ENCODE measurements at regions not wholly inside any gene's neighbourhood (a gene's known extent, or its start where the extent isn't known, plus 50 kb on each side); places are given as distances from the start of the nearest gene placed in this dataset.

GRCh38 chr2:57509189-57509588, 537.4 kb upstream of the VRK2 start:
- no peak for TF ChIP-seq POLR2A (IDR thresholded peaks at IDR 0.05; ENCODE audit: control extremely low read depth in 1 of 2, low read depth in 2 of 2, low read length in 2 of 2)
- TF ChIP-seq POLR2AphosphoS5 (IDR thresholded peaks at IDR 0.05; ENCODE audit: low read depth, low read length) = no peak
- TF ChIP-seq CTCF (IDR thresholded peaks at IDR 0.05; ENCODE audit: control extremely low read depth in 1 of 3, insufficient read depth in 1 of 3, low read depth in 1 of 3, low read length in 3 of 3) = no peak
- no peak for TF ChIP-seq USF2 (IDR thresholded peaks at IDR 0.05; ENCODE audit: low read length)
- no peak for TF ChIP-seq RAD21 (IDR thresholded peaks at IDR 0.05 in 1 of 2, conservative IDR thresholded peaks at IDR 0.05 in 1 of 2; ENCODE audit: low read depth in 2 of 2, low read length in 2 of 2)
- TF ChIP-seq HDAC2 (IDR thresholded peaks at IDR 0.05; ENCODE audit: borderline replicate concordance in 1 of 2, low read depth in 2 of 2, low read length in 2 of 2) = no peak
- TF ChIP-seq SUZ12 (IDR thresholded peaks at IDR 0.05; ENCODE audit: low read length) = no peak
- TF ChIP-seq, protein P1, sequence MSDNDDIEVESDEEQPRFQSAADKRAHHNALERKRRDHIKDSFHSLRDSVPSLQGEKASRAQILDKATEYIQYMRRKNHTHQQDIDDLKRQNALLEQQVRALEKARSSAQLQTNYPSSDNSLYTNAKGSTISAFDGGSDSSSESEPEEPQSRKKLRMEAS (IDR thresholded peaks at IDR 0.05) = no peak
- no peak for TF ChIP-seq JUND (IDR thresholded peaks at IDR 0.05; ENCODE audit: low read length)
- TF ChIP-seq SRF (IDR thresholded peaks at IDR 0.05; ENCODE audit: low read depth, low read length) = no peak
- TF ChIP-seq MAFK (IDR thresholded peaks at IDR 0.05; ENCODE audit: low read depth, low read length) = no peak
- TF ChIP-seq EZH2 (IDR thresholded peaks at IDR 0.05; ENCODE audit: low read depth, low read length, severe bottlenecking) = no peak
- no peak for TF ChIP-seq TEAD4 (IDR thresholded peaks at IDR 0.05; ENCODE audit: low read depth, low read length)

All from H1 (cell line).